H9 (cell line): ENCODE measurements at regions not wholly inside any gene's neighbourhood (a gene's known extent, or its start where the extent isn't known, plus 50 kb on each side); places are given as distances from the start of the nearest gene placed in this dataset.

Source experiments
- DNase-seq: peaks from one replicate; pipeline ENCODE4 v3.0.0-alpha.2; 2017
- H2AFZ ChIP-seq: one replicate; pipeline ENCODE4 v1.6.1; 2013; ENCODE audit warnings: mild to moderate bottlenecking, low read length, control low read depth, moderate library complexity
- H2AK5ac ChIP-seq: 2 replicates; pipeline ENCODE4 v1.6.1; 2013; ENCODE audit warnings: low read length, control low read depth, mixed read lengths; ENCODE audit not compliant: insufficient read length
- H2BK120ac ChIP-seq: one replicate; pipeline ENCODE4 v1.6.1; 2013; ENCODE audit warnings: low read depth, mild to moderate bottlenecking, low read length, control low read depth, inconsistent platforms; ENCODE audit not compliant: poor library complexity, severe bottlenecking
- H2BK12ac ChIP-seq: 2 replicates; pipeline ENCODE4 v1.6.1; 2013; ENCODE audit warnings: low read length, control low read depth, mixed read lengths, low read depth; ENCODE audit not compliant: insufficient read length
- H2BK15ac ChIP-seq: 2 replicates; pipeline ENCODE4 v1.6.1; 2013; ENCODE audit warnings: low read depth, low read length, control low read depth
- H2BK20ac ChIP-seq: one replicate; pipeline ENCODE4 v1.6.1; 2013; ENCODE audit warnings: low read depth, mild to moderate bottlenecking, low read length, control low read depth, inconsistent platforms; ENCODE audit not compliant: poor library complexity, severe bottlenecking
- H2BK5ac ChIP-seq: 2 replicates; pipeline ENCODE4 v1.6.1; 2013; ENCODE audit warnings: low read length, control low read depth, mixed read lengths; ENCODE audit not compliant: insufficient read length
- H3K14ac ChIP-seq: 2 replicates; pipeline ENCODE4 v1.6.1; 2013; ENCODE audit warnings: low read length, control low read depth; ENCODE audit not compliant: insufficient read depth
- H3K18ac ChIP-seq: 2 replicates; pipeline ENCODE4 v1.6.1; 2013; ENCODE audit warnings: low read depth, mild to moderate bottlenecking, mixed read lengths, low read length, control low read depth; ENCODE audit not compliant: insufficient read length
- H3K23ac ChIP-seq: 2 replicates; pipeline ENCODE4 v1.6.1; 2013; ENCODE audit warnings: low read length, control low read depth, mixed read lengths, low read depth; ENCODE audit not compliant: insufficient read length
- H3K23me2 ChIP-seq: 2 replicates; pipeline ENCODE4 v1.6.1; 2013; ENCODE audit warnings: low read depth, mild to moderate bottlenecking, mixed read lengths, low read length, control low read depth; ENCODE audit not compliant: insufficient read length, poor library complexity, severe bottlenecking
- H3K27ac ChIP-seq: 2 replicates; pipeline ENCODE4 v1.5.1; 2013; ENCODE audit warnings: low read length, control low read depth, mixed read lengths, low read depth; ENCODE audit not compliant: insufficient read length
- H3K27me3 ChIP-seq: 2 replicates; pipeline ENCODE4 v1.6.1; 2013; ENCODE audit warnings: low read length, control low read depth, inconsistent platforms; ENCODE audit not compliant: insufficient read depth
- H3K4ac ChIP-seq: 2 replicates; pipeline ENCODE4 v1.6.1; 2013; ENCODE audit warnings: low read depth, mild to moderate bottlenecking, control low read depth, inconsistent platforms, low read length, moderate library complexity
- H3K4me1 ChIP-seq: 2 replicates; pipeline ENCODE4 v1.6.1; 2013; ENCODE audit warnings: low read length, control low read depth, inconsistent platforms; ENCODE audit not compliant: insufficient read depth
- H3K4me2 ChIP-seq: 2 replicates; pipeline ENCODE4 v1.6.1; 2013; ENCODE audit warnings: low read length, control low read depth, mixed read lengths; ENCODE audit not compliant: insufficient read length, insufficient read depth
- H3K56ac ChIP-seq: 2 replicates; pipeline ENCODE4 v1.6.1; 2013; ENCODE audit warnings: low read depth, mild to moderate bottlenecking, mixed read lengths, low read length, control low read depth; ENCODE audit not compliant: insufficient read length
- H3K79me1 ChIP-seq: 2 replicates; pipeline ENCODE4 v1.6.1; 2013; ENCODE audit warnings: low read depth, mild to moderate bottlenecking, moderate library complexity, low read length, control low read depth, inconsistent platforms; ENCODE audit not compliant: insufficient read depth, poor library complexity, severe bottlenecking
- H3K79me2 ChIP-seq: 2 replicates; pipeline ENCODE4 v1.6.1; 2013; ENCODE audit warnings: low read length, control low read depth, inconsistent platforms; ENCODE audit not compliant: insufficient read depth
- H3K9ac ChIP-seq: 2 replicates; pipeline ENCODE4 v1.6.1; 2013; ENCODE audit warnings: low read length, control low read depth, mixed read lengths; ENCODE audit not compliant: insufficient read length; ENCODE audit errors: extremely low read depth
- H3K9me3 ChIP-seq: one replicate; pipeline ENCODE4 v1.6.1; 2013; ENCODE audit warnings: low read depth, low read length, inconsistent platforms; ENCODE audit not compliant: control insufficient read depth
- H3T11ph ChIP-seq: one replicate; pipeline ENCODE4 v1.6.1; 2013; ENCODE audit warnings: mild to moderate bottlenecking, low read length, control low read depth, inconsistent platforms
- H4K20me1 ChIP-seq: one replicate; pipeline ENCODE4 v1.6.1; 2013; ENCODE audit not compliant: control insufficient read depth, insufficient read length, insufficient read depth
- H4K5ac ChIP-seq: 2 replicates; pipeline ENCODE4 v1.6.1; 2013; ENCODE audit warnings: low read depth, mild to moderate bottlenecking, mixed read lengths, low read length, control low read depth; ENCODE audit not compliant: insufficient read length
- H4K8ac ChIP-seq: replicated peaks from 2 replicates; pipeline ENCODE4 v1.6.1; 2013; ENCODE audit warnings: low read length, control low read depth, mixed read lengths, low read depth; ENCODE audit not compliant: insufficient read length
- H4K91ac ChIP-seq: 2 replicates; pipeline ENCODE4 v1.6.1; 2013; ENCODE audit warnings: low read depth, mild to moderate bottlenecking, moderate library complexity, mixed read lengths, low read length, control low read depth; ENCODE audit not compliant: insufficient read length
- H3K27ac Mint-ChIP-seq, 3 experiments: 2 replicates in 2 of 3; 3 replicates in 1 of 3; pipeline ENCODE4 v1.8.0; 2020 to 2021; ENCODE audit warnings: mixed read lengths in 3 of 3, mild to moderate bottlenecking in 1 of 3, moderate library complexity in 1 of 3
- H3K27me3 Mint-ChIP-seq: 2 replicates; pipeline ENCODE4 v1.8.0; 2021; ENCODE audit warnings: low read depth, mild to moderate bottlenecking, moderate library complexity, mixed read lengths
- H3K36me3 Mint-ChIP-seq, 3 experiments: 2 replicates in 2 of 3; 3 replicates in 1 of 3; pipeline ENCODE4 v1.8.0; 2020 to 2021; ENCODE audit warnings: low read depth in 3 of 3, mixed read lengths in 3 of 3; ENCODE audit not compliant: insufficient read depth in 1 of 3
- H3K4me1 Mint-ChIP-seq, 2 experiments: 2 replicates each; pipeline ENCODE4 v1.8.0; 2020; ENCODE audit warnings: mixed read lengths in 2 of 2
- H3K4me3 Mint-ChIP-seq, 2 experiments: 2 replicates in 1 of 2; 3 replicates in 1 of 2; pipeline ENCODE4 v1.8.0; 2020 to 2021; ENCODE audit warnings: mild to moderate bottlenecking in 2 of 2, mixed read lengths in 2 of 2, moderate library complexity in 1 of 2
- H3K9me3 Mint-ChIP-seq, 2 experiments: 2 replicates in 1 of 2; 3 replicates in 1 of 2; pipeline ENCODE4 v1.8.0; 2020; ENCODE audit warnings: mild to moderate bottlenecking in 2 of 2, mixed read lengths in 2 of 2, moderate library complexity in 1 of 2
- CTCF ChIP-seq: fragments of 200-600 bp; sonication (generic); conservative IDR thresholded peaks from 3 replicates; pipeline ENCODE4 v1.8.0; 2021; ENCODE audit warnings: antibody characterized with exemption, mild to moderate bottlenecking
- WGBS: extraction: QIAGEN DNeasy Blood & Tissue Kit; methylation state at CpG from one replicate; pipeline ENCODE4 v1.1.7; 2013; ENCODE audit warnings: missing lambda C conversion rate, low lambda C conversion rate, mixed read lengths; ENCODE audit not compliant: insufficient read length; ENCODE audit errors: extremely low coverage; 5-methylcytosine and 5-hydroxymethylcytosine counted together

GRCh38 chr10:21019436-21019835 lies 122.3 kb upstream of the NEBL start:
- TF ChIP-seq CTCF = no peak
- Histone ChIP-seq H3K9me3 (no peaks in the 10 kb centered on the region), H3K4ac (no peak overlapping the region), H4K8ac (no peak overlapping the region), H3K23me2 (no peaks in the 10 kb centered on the region), H3K14ac (no peak overlapping the region), H3K9ac (no peak overlapping the region), H2AK5ac (no peak overlapping the region), H3K23ac (no peak overlapping the region), H3K4me2 (no peak overlapping the region), H3K27me3 (no peaks in the 10 kb centered on the region), H2BK12ac (no peak overlapping the region), H3K18ac (no peak overlapping the region), H3K79me1 (no peaks in the 10 kb centered on the region), H2BK120ac (no peak overlapping the region), H2AFZ (no peak overlapping the region), H4K5ac (no peak overlapping the region), H4K20me1 (no peaks in the 10 kb centered on the region), H3K56ac (no peak overlapping the region), H2BK5ac (no peak overlapping the region), H3K27ac (no peak overlapping the region), H4K91ac (no peak overlapping the region), H3K4me1 (no peaks in the 10 kb centered on the region), H2BK20ac (no peak overlapping the region), H3T11ph (no peak overlapping the region), H3K79me2 (no peaks in the 10 kb centered on the region), H2BK15ac (no peak overlapping the region)
- no peak overlapping the region for H3K4me3 Mint-ChIP-seq
- no CpG with 5 or more reads among the region's 6 CpGs for WGBS
- no peaks in the 10 kb centered on the region for H3K27me3 Mint-ChIP-seq
- peaks cover 0 to 4% of the 10 kb centered on the region in 2 experiments; a peak in 2 of 4 replicates for H3K4me1 Mint-ChIP-seq
- no peak for DNase-seq
- H3K27ac Mint-ChIP-seq = peak overlapping the region in 1 of 3 experiments; percentile 1; a peak in 1 of 7 replicates
- no peaks in the 10 kb centered on the region for H3K9me3 Mint-ChIP-seq
- peaks cover 0 to 5% (median 5%) of the 10 kb centered on the region in 3 experiments; a peak in 3 of 7 replicates for H3K36me3 Mint-ChIP-seq
